GM13977 (cell line): ENCODE measurements at regions not wholly inside any gene's neighbourhood (a gene's known extent, or its start where the extent isn't known, plus 50 kb on each side); places are given as distances from the start of the nearest gene placed in this dataset.

Experiments used
- DNase-seq: peaks from one replicate; pipeline ENCODE4 v3.0.0; 2012; ENCODE audit warnings: low spot score
- CTCF ChIP-seq: IDR thresholded peaks from 2 replicates; pipeline ENCODE4 v1.5.1; 2012; ENCODE audit warnings: mild to moderate bottlenecking, control low read depth; ENCODE audit not compliant: insufficient read depth; ENCODE audit errors: extremely low read depth, missing control alignments
- in situ Hi-C: fragments of 300-500 bp; cut with MboI; formaldehyde crosslinking; loops from one replicate; pipeline ENCODE4 v1.12.0; 2022; ENCODE audit warnings: low sequenced_read_pairs, low pct_unique_long_range_greater_than_20kb, mixed read lengths, inconsistent platforms; ENCODE audit not compliant: unreplicated experiment

- in situ Hi-C loops: no loop called here
- DNase-seq: no peak
- TF ChIP-seq CTCF: no peak
Observed at GRCh38 chr11:44468345-44468988, 97.0 kb upstream of the CD82 start.

- TF ChIP-seq CTCF: no peak
- in situ Hi-C loops: no loop called here
- DNase-seq: no peak
Observed at GRCh38 chr11:44469412-44469811, 96.1 kb upstream of the CD82 start.

GRCh38 chr11:44470854-44471253, 94.6 kb upstream of the CD82 start:
- in situ Hi-C loops: no loop called here
- DNase-seq: no peak

GRCh38 chr11:44471603-44472002, 93.9 kb upstream of the CD82 start:
- DNase-seq: no peak
- TF ChIP-seq CTCF: no peak
- in situ Hi-C loops: no loop called here

More at GRCh38 chr11:44470854-44471253, 94.6 kb upstream of the CD82 start:
- no peak for TF ChIP-seq CTCF

- in situ Hi-C loops: no loop called here
- no peak for TF ChIP-seq CTCF
- no peak for DNase-seq
Observed at GRCh38 chr11:44472916-44473315, 92.5 kb upstream of the CD82 start.

- no peak for TF ChIP-seq CTCF
- in situ Hi-C loops: no loop called here
- no peak for DNase-seq
Observed at GRCh38 chr11:44474702-44475101, 90.8 kb upstream of the CD82 start.
